HL-60 (cell line): ENCODE measurements at regions not wholly inside any gene's neighbourhood (a gene's known extent, or its start where the extent isn't known, plus 50 kb on each side); places are given as distances from the start of the nearest gene placed in this dataset.

Source experiments
- DNase-seq, 2 experiments: peaks; one replicate each; pipeline ENCODE4 v3.0.0-alpha.2; 2010 to 2020; ENCODE audit warnings: low read depth in 1 of 2, low spot score in 1 of 2
- H3K27ac ChIP-seq: fragments of 250-450 bp; sonication (Bioruptor Pico); replicated peaks from 2 replicates; pipeline ENCODE4 v1.5.1; 2020; ENCODE audit warnings: mild to moderate bottlenecking, moderate library complexity
- H3K27me3 ChIP-seq: fragments of 250-450 bp; sonication (Bioruptor Pico); 2 replicates; pipeline ENCODE4 v1.5.1; 2021; ENCODE audit warnings: mild to moderate bottlenecking, moderate library complexity; ENCODE audit not compliant: insufficient read depth, poor library complexity, severe bottlenecking
- H3K4me3 ChIP-seq: replicated peaks from 2 replicates; pipeline ENCODE4 v1.5.1; 2011; ENCODE audit warnings: mild to moderate bottlenecking, control low read depth, low read length; ENCODE audit not compliant: insufficient read depth
- CTCF ChIP-seq: IDR thresholded peaks from one replicate; pipeline ENCODE4 v1.5.1; 2011; ENCODE audit warnings: low read length, control low read depth, inconsistent platforms; ENCODE audit not compliant: insufficient read depth
- GABPA ChIP-seq: IDR thresholded peaks from 2 replicates; pipeline ENCODE4 v1.6.1; 2012; ENCODE audit warnings: low read depth
- POLR2AphosphoS5 ChIP-seq: IDR thresholded peaks from 2 replicates; pipeline ENCODE4 v1.6.1; 2012; ENCODE audit warnings: low read depth
- SPI1 ChIP-seq: IDR thresholded peaks from 2 replicates; pipeline ENCODE4 v1.6.1; 2012; ENCODE audit warnings: low read depth, mild to moderate bottlenecking, borderline replicate concordance
- TF ChIP-seq, protein P1 (sequence below): IDR thresholded peaks from 2 replicates; pipeline ENCODE4 v1.6.1; 2012; ENCODE audit warnings: low read depth; ENCODE audit not compliant: insufficient replicate concordance

DNA sequence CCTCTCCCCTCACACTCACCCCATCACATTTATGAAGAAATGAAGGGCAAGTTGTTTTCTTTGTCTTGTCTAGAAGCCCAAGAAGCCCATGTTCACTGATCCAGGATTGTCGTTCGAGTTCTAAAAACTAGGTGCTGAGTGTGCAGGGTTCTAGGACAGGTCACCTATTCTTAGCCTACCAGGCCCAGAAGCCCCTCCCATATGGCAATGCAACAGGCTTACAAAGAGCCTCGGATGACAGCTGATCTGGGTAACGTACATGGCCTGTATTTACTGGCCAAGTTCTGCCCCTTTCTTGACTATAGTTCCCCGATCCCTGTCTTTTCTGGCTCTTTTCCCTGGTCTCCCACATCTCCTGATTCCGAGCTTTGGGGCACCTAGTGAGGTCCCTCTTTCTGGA is 160.9 kb downstream of the FZD1 start:
- Histone ChIP-seq H3K27me3 (peaks cover 4% of the 10 kb centered on the region), H3K27ac (no peak overlapping the region), H3K4me3 (no peak overlapping the region)
- DNase-seq = no peak
- no peak for TF ChIP-seq SPI1
- TF ChIP-seq, protein P1, sequence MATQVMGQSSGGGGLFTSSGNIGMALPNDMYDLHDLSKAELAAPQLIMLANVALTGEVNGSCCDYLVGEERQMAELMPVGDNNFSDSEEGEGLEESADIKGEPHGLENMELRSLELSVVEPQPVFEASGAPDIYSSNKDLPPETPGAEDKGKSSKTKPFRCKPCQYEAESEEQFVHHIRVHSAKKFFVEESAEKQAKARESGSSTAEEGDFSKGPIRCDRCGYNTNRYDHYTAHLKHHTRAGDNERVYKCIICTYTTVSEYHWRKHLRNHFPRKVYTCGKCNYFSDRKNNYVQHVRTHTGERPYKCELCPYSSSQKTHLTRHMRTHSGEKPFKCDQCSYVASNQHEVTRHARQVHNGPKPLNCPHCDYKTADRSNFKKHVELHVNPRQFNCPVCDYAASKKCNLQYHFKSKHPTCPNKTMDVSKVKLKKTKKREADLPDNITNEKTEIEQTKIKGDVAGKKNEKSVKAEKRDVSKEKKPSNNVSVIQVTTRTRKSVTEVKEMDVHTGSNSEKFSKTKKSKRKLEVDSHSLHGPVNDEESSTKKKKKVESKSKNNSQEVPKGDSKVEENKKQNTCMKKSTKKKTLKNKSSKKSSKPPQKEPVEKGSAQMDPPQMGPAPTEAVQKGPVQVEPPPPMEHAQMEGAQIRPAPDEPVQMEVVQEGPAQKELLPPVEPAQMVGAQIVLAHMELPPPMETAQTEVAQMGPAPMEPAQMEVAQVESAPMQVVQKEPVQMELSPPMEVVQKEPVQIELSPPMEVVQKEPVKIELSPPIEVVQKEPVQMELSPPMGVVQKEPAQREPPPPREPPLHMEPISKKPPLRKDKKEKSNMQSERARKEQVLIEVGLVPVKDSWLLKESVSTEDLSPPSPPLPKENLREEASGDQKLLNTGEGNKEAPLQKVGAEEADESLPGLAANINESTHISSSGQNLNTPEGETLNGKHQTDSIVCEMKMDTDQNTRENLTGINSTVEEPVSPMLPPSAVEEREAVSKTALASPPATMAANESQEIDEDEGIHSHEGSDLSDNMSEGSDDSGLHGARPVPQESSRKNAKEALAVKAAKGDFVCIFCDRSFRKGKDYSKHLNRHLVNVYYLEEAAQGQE = no peak
- TF ChIP-seq POLR2AphosphoS5 = no peak
- no peak for TF ChIP-seq CTCF
- no peak for TF ChIP-seq GABPA

GRCh38 chr7:91427051-91427450 is 162.8 kb downstream of the FZD1 start:
- H3K27me3 ChIP-seq = peaks cover 4% of the 10 kb centered on the region
- DNase-seq = no peak
- TF ChIP-seq POLR2AphosphoS5 = no peak
- H3K27ac ChIP-seq = no peak overlapping the region
- H3K4me3 ChIP-seq = no peak overlapping the region

- Histone ChIP-seq H3K4me3 (no peak overlapping the region), H3K27ac (no peak overlapping the region), H3K27me3 (peaks cover 4% of the 10 kb centered on the region)
- DNase-seq = no peak
- TF ChIP-seq, protein P1 = no peak
- TF ChIP-seq POLR2AphosphoS5 (no peak), SPI1 (no peak), GABPA (no peak)
Observed at GRCh38 chr7:91431601-91432000, 167.4 kb downstream of the FZD1 start.

GRCh38 chr7:91434836-91435235 is 170.6 kb downstream of the FZD1 start:
- Histone ChIP-seq H3K4me3 (no peak overlapping the region), H3K27me3 (no peaks in the 10 kb centered on the region), H3K27ac (no peak overlapping the region)
- DNase-seq = no peak
- no peak for TF ChIP-seq SPI1
- TF ChIP-seq, protein P1 = no peak
- no peak for TF ChIP-seq GABPA
- TF ChIP-seq POLR2AphosphoS5 = no peak
- no peak for TF ChIP-seq CTCF
